Retinal pigment epithelial cell (primary cell): ENCODE measurements at regions not wholly inside any gene's neighbourhood (a gene's known extent, or its start where the extent isn't known, plus 50 kb on each side); places are given as distances from the start of the nearest gene placed in this dataset.
A peak's percentile ranks its signal among the peaks of the same experiment; 100 is the strongest.

Experiments
- DNase-seq: peaks from one replicate; pipeline ENCODE4 v3.0.0-alpha.2; 2010; ENCODE audit warnings: low read depth
- H3K4me3 ChIP-seq: 2 replicates; pipeline ENCODE4 v1.5.1; 2011; ENCODE audit warnings: mild to moderate bottlenecking, low read length, control low read depth, moderate library complexity
- TF ChIP-seq, protein P1 (sequence below): conservative IDR thresholded peaks from 2 replicates; pipeline ENCODE4 v1.5.1; 2011; ENCODE audit warnings: low read depth, low read length, control low read depth, inconsistent platforms

DNA sequence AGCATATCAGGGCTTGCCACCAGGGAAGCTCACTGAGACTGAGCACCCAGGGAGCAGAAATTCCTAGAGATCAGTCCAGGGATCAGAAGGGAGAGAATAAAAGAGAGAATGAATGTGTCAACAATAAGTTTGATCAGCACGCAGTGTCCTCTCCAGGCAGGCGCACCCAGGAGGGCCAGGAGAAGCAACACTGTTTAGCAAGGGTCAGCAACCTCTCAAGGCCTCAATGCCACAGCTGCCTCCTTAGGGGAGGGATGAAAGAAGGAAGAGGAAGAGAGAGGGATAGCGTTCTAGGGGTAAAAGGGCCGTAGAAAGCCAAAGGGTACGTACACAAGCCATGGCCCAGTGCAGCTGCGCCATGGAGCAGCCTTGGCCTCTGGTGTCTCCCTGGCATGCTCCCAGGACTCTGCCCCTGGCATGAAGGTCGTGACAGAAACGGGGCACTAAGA is 399.8 kb downstream of the SHQ1 start:
- no peak overlapping the region for H3K4me3 ChIP-seq
- DNase-seq: no peak
- TF ChIP-seq, protein P1, sequence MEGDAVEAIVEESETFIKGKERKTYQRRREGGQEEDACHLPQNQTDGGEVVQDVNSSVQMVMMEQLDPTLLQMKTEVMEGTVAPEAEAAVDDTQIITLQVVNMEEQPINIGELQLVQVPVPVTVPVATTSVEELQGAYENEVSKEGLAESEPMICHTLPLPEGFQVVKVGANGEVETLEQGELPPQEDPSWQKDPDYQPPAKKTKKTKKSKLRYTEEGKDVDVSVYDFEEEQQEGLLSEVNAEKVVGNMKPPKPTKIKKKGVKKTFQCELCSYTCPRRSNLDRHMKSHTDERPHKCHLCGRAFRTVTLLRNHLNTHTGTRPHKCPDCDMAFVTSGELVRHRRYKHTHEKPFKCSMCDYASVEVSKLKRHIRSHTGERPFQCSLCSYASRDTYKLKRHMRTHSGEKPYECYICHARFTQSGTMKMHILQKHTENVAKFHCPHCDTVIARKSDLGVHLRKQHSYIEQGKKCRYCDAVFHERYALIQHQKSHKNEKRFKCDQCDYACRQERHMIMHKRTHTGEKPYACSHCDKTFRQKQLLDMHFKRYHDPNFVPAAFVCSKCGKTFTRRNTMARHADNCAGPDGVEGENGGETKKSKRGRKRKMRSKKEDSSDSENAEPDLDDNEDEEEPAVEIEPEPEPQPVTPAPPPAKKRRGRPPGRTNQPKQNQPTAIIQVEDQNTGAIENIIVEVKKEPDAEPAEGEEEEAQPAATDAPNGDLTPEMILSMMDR: no peak

GRCh38 chr3:72447059-72447946 is 400.9 kb downstream of the SHQ1 start:
- peak; percentile 47 for DNase-seq
- H3K4me3 ChIP-seq: peak overlapping the region; percentile 97
- TF ChIP-seq, protein P1: no peak

GRCh38 chr3:72446218-72447058 is 401.8 kb downstream of the SHQ1 start, which contains the start of gene RYBP:
TSS of gene RYBP (minus strand) at chr3:72446621.
- TF ChIP-seq, protein P1: no peak
- no peak for DNase-seq
- peak within 1 kb of the TSS; percentile 97 for H3K4me3 ChIP-seq

DNA sequence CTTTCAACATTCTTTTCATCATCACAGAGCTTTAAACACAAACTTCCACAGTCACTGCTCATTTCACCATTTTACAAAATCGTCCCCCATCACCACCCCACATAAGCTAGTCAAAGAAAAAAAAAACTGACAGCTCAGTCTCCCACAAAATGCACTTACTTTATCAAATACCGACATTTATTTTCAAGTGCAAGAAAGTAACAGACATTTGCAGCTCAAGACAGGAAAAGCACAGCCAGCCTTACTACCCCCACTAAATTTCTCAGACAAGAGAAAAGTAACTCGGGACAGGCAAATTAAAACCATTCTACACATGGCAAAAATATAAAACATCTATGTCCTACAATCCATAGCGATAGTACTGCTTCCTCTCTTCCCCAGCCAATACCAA is 402.4 kb downstream of the SHQ1 start:
- TF ChIP-seq, protein P1: no peak

DNA sequence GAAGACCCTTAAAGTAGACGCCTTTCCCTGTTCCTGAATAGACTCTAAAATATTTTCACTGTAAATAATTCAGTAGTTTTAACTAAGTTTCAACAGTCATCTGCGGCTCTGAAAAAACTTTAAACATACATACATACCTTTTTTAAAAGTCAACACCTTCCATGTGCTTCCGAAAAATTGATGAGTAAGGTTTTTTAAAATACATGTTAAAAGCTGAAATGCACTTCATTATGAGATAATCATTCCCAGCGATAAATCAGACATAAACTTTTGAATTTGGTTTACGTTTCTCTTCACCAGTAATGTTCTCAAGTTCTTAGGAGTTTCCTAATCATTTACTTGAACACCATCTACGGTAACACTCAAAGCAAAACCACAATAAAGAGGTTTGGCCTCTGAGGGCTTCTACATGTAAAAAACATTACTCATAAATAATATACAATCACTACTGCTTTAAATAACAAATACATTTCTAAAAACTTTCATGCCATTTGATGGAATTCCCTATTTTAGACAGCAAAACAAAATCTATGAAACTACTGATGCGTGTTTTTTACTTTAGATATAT is 403.5 kb downstream of the SHQ1 start:
- DNase-seq: no peak
- TF ChIP-seq, protein P1: no peak
- H3K4me3 ChIP-seq: no peak overlapping the region

More for the DNA sequence above, 402.4 kb downstream of the SHQ1 start:
- no peak for DNase-seq
- peak overlapping the region; percentile 97 for H3K4me3 ChIP-seq

DNA sequence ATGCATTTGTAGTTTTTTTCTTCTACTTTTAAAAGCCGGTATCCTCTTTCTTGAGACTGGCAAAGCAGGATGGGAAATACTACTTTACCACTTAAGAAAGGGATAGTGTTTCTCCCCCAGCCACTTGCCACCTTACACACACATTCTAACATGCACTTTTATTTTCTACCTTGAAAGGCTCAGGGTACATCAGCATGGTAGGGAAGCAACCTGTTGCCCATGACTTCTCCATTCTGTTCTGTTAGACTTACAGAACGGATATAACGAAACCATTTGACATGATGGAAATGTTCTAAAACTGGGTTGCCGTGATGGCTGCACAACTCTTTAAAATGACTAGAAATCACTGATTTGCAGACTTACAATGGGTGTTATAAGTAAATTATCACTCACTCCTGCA is 405.5 kb downstream of the SHQ1 start:
- TF ChIP-seq, protein P1: no peak
- H3K4me3 ChIP-seq: no peak overlapping the region
- DNase-seq: no peak
